ENCODE measurements at regions not wholly inside any gene's neighbourhood (a gene's known extent, or its start where the extent isn't known, plus 50 kb on each side); places are given as distances from the start of the nearest gene placed in this dataset.

GRCh38 chrY:21175505-21175904 lies 335.6 kb upstream of the RBMY1B start:
- no peak for DNase-seq

- DNase-seq: no peak
Observed at GRCh38 chrY:21177306-21177800, 333.8 kb upstream of the RBMY1B start.

- no peak for DNase-seq
Observed at GRCh38 chrY:21178281-21178680, 332.9 kb upstream of the RBMY1B start.

GRCh38 chrY:21180921-21181320 lies 330.2 kb upstream of the RBMY1B start:
- peak; percentile 35 for DNase-seq

- no peak for DNase-seq
Observed at GRCh38 chrY:21184271-21184670, 326.9 kb upstream of the RBMY1B start.

- no peak for DNase-seq
Observed at GRCh38 chrY:21185419-21186105, 325.6 kb upstream of the RBMY1B start.

- no peak for DNase-seq
Observed at GRCh38 chrY:21192694-21193093, 318.4 kb upstream of the RBMY1B start.

- DNase-seq: no peak
Observed at GRCh38 chrY:21200246-21200645, 310.9 kb upstream of the RBMY1B start.

GRCh38 chrY:21227849-21228248 lies 283.3 kb upstream of the RBMY1B start:
- no peak for DNase-seq

- DNase-seq: no peak
Observed at GRCh38 chrY:21240221-21240620, 270.9 kb upstream of the RBMY1B start.

- no peak for DNase-seq
Observed at GRCh38 chrY:21240662-21241310, 270.4 kb upstream of the RBMY1B start.

GRCh38 chrY:21242793-21243192 lies 268.3 kb upstream of the RBMY1B start:
- no peak for DNase-seq

- no peak for DNase-seq
Observed at GRCh38 chrY:21246780-21247179, 264.4 kb upstream of the RBMY1B start.

- no peak for DNase-seq
Observed at GRCh38 chrY:21248591-21248990, 262.5 kb upstream of the RBMY1B start.

- no peak for DNase-seq
Observed at GRCh38 chrY:21253455-21254248, 257.5 kb upstream of the RBMY1B start.

- DNase-seq: no peak
Observed at GRCh38 chrY:21254476-21254875, 256.7 kb upstream of the RBMY1B start.

- DNase-seq: no peak
Observed at GRCh38 chrY:21256820-21257219, 254.3 kb upstream of the RBMY1B start.

- no peak for DNase-seq
Observed at GRCh38 chrY:21259707-21260106, 251.4 kb upstream of the RBMY1B start.

- DNase-seq: no peak
Observed at GRCh38 chrY:21260325-21260724, 250.8 kb upstream of the RBMY1B start.

- DNase-seq: no peak
Observed at GRCh38 chrY:21261158-21261557, 250.0 kb upstream of the RBMY1B start.

GRCh38 chrY:21266751-21267150 lies 244.4 kb upstream of the RBMY1B start:
- DNase-seq: no peak

GRCh38 chrY:21267164-21267563 lies 244.0 kb upstream of the RBMY1B start:
- DNase-seq: no peak

- no peak for DNase-seq
Observed at GRCh38 chrY:21287769-21288168, 223.4 kb upstream of the RBMY1B start.

- DNase-seq: no peak
Observed at GRCh38 chrY:21288908-21289307, 222.2 kb upstream of the RBMY1B start.
